Spinal cord (tissue), 9 donors: ENCODE measurements at regions not wholly inside any gene's neighbourhood (a gene's known extent, or its start where the extent isn't known, plus 50 kb on each side); places are given as distances from the start of the nearest gene placed in this dataset.

ENCODE experiments used
- DNase-seq, 6 donors: peaks; one replicate each; pipeline versions ENCODE4 v3.0.0 to v3.0.0-alpha.2; 2013 to 2015; ENCODE audit warnings: low spot score in 6 of 6, low read depth in 4 of 6
- H3K27ac ChIP-seq: one replicate; pipeline ENCODE4 v1.5.1; 2013; ENCODE audit warnings: low read depth, low read length, control low read depth
- H3K27me3 ChIP-seq: one replicate; pipeline ENCODE4 v1.6.1; 2013; ENCODE audit warnings: low read length; ENCODE audit not compliant: control insufficient read depth, insufficient read depth
- H3K36me3 ChIP-seq: one replicate; pipeline ENCODE4 v1.6.1; 2013; ENCODE audit warnings: low read length; ENCODE audit not compliant: control insufficient read depth, insufficient read depth
- H3K4me1 ChIP-seq: one replicate; pipeline ENCODE4 v1.6.1; 2013; ENCODE audit warnings: low read length; ENCODE audit not compliant: control insufficient read depth, insufficient read depth
- H3K4me3 ChIP-seq: one replicate; pipeline ENCODE4 v1.5.1; 2013; ENCODE audit warnings: low read depth, low read length, control low read depth
- H3K9me3 ChIP-seq: one replicate; pipeline ENCODE4 v1.6.1; 2013; ENCODE audit warnings: low read length; ENCODE audit not compliant: control insufficient read depth, insufficient read depth
- WGBS: methylation state at CpG from one replicate; pipeline ENCODE4 v1.1.5; 2013; ENCODE audit warnings: missing lambda C conversion rate; ENCODE audit not compliant: insufficient coverage; 5-methylcytosine and 5-hydroxymethylcytosine counted together
- donor health status: healthy.

GRCh38 chr11:28932940-28933339, 824.8 kb downstream of the METTL15 start:
- WGBS = no CpG with 5 or more reads among the region's 4 CpGs
- DNase-seq = no peak
- H3K36me3 ChIP-seq = no peaks in the 10 kb centered on the region
- no peak overlapping the region for H3K27ac ChIP-seq
- peaks cover 2% of the 10 kb centered on the region for H3K9me3 ChIP-seq
- H3K4me1 ChIP-seq = no peaks in the 10 kb centered on the region
- no peaks in the 10 kb centered on the region for H3K27me3 ChIP-seq
- H3K4me3 ChIP-seq = no peak overlapping the region

DNA sequence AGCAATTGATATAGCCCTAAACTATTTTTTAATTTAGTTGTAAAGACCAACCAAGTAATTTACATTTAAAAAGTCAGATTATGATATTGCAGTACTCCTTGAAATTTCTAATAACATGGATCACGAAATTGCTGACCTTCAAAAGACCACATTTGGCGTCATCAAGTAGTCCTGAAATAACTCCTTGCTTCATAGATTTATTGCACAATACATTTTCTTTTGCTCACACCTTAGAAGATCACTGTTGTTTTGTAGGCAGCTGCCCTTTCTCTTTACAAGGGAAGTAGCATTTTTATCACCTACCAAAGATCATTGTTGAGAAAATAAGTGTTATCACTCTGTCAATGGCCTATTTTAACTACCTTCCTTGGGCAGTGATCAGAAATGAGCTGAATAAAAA, 815.8 kb downstream of the METTL15 start:
- no peak for DNase-seq
- Histone ChIP-seq H3K27ac (no peak overlapping the region), H3K4me3 (no peak overlapping the region), H3K27me3 (no peaks in the 10 kb centered on the region), H3K9me3 (no peaks in the 10 kb centered on the region), H3K4me1 (no peaks in the 10 kb centered on the region), H3K36me3 (no peaks in the 10 kb centered on the region)
- 100% methylated on average over 2 of the region's 2 CpGs for WGBS

DNA sequence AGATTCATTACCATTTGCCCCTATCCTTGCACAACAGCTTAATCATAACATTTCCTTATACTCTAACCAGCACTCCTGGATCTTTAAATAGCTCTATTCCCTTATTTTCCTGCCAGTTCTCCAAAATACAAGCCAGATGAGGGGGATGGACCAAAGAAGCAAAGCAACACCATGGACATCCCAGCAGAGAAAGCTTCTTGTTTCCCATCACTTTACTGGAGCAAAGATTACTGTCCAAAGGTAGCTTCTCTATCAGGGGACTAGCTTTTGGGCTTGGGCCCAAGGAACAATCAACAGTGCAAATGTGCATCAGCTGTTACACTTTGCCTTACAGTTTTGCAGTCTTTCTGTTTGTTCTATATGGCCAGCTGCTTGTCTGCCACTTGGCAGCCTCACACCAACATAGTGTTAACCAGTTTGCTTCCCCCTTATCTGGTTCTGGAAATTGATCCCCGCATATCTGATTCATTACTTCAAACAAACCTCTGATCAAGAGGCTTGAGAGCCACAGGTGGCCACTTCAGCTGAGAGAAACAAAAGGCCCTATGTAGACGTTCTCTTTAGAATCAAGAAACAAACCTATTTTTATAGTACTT, 814.3 kb downstream of the METTL15 start:
- DNase-seq = no peak
- Histone ChIP-seq H3K4me3 (no peak overlapping the region), H3K36me3 (no peaks in the 10 kb centered on the region), H3K27ac (no peak overlapping the region), H3K27me3 (no peaks in the 10 kb centered on the region), H3K9me3 (no peaks in the 10 kb centered on the region), H3K4me1 (no peaks in the 10 kb centered on the region)
- WGBS = 40% methylated on average over 1 of the region's 2 CpGs

DNA sequence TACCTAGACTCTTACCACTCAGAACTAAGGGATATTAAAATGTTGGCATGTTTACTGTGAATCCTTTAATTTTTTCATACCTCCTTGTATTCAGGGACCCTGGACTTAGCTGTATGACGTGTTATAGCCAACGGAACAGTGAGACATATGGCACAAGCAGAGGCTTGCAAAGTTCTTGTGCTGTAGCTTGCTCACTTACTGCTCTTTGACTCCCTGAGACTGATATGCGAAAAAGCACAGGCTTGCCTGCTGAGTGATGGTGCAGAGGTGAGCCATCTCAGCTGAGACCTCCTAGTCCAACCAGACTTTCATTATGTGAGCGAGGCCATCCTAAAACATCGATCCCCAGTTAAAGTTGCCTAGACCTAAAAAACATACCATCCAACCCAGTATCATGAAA, 811.0 kb downstream of the METTL15 start:
- no peaks in the 10 kb centered on the region for H3K36me3 ChIP-seq
- H3K4me3 ChIP-seq = no peak overlapping the region
- H3K27ac ChIP-seq = no peak overlapping the region
- no peaks in the 10 kb centered on the region for H3K4me1 ChIP-seq
- 75% methylated on average over 1 of the region's 5 CpGs for WGBS
- DNase-seq = no peak
- no peaks in the 10 kb centered on the region for H3K27me3 ChIP-seq
- no peaks in the 10 kb centered on the region for H3K9me3 ChIP-seq

- Histone ChIP-seq H3K36me3 (no peaks in the 10 kb centered on the region), H3K27me3 (no peaks in the 10 kb centered on the region), H3K27ac (no peak overlapping the region), H3K4me1 (no peaks in the 10 kb centered on the region), H3K4me3 (no peak overlapping the region), H3K9me3 (no peaks in the 10 kb centered on the region)
- DNase-seq = no peak
Observed at GRCh38 chr11:28913883-28914282, 805.7 kb downstream of the METTL15 start.

- no peaks in the 10 kb centered on the region for H3K9me3 ChIP-seq
- H3K36me3 ChIP-seq = no peaks in the 10 kb centered on the region
- WGBS = no CpG with 5 or more reads among the region's 1 CpG
- H3K4me1 ChIP-seq = no peaks in the 10 kb centered on the region
- H3K4me3 ChIP-seq = no peak overlapping the region
- no peaks in the 10 kb centered on the region for H3K27me3 ChIP-seq
- no peak overlapping the region for H3K27ac ChIP-seq
- no peak for DNase-seq
Observed at GRCh38 chr11:28911829-28912228, 803.6 kb downstream of the METTL15 start.

DNA sequence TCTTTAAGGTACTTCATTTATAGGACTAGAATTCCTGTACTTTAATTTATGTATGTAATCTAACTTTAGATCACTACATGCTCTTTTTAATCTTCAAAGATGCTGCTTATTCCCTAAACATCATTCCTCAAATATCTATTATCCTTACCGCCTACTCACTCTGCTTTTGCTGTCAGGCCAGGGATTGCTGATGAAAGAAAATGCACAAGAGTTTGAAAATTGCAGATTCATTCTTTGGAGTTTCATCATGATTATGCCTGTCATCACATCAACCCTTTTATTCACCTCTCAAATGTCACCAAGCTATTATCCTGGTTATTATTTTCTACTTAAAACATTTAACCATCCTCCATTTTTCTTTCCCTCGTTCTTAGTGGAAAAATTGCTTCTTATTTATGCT, 802.7 kb downstream of the METTL15 start:
- H3K4me1 ChIP-seq = no peaks in the 10 kb centered on the region
- no peak overlapping the region for H3K27ac ChIP-seq
- H3K27me3 ChIP-seq = no peaks in the 10 kb centered on the region
- no peaks in the 10 kb centered on the region for H3K9me3 ChIP-seq
- WGBS = no CpG with 5 or more reads among the region's 2 CpGs
- no peak for DNase-seq
- H3K36me3 ChIP-seq = no peaks in the 10 kb centered on the region
- no peak overlapping the region for H3K4me3 ChIP-seq

DNA sequence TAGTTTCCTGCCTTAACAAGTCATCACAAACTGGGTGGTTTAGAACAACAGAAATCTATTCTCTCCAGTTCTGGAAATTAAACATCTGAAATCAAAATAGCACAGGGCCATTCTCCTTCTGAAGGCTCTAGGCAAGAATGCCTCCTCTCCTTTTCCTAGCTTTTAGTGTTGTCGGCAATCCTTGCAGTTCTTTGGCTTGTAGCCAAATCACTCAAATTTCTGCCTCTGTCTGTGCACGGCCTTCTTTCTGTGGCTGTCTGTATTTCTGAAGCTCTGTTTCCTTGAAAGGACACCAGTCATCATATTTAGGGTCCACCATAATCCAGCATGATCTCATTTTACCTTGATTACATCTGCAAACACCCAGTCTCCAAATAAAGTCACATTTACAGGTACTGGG, 795.5 kb downstream of the METTL15 start:
- no peak overlapping the region for H3K4me3 ChIP-seq
- WGBS = 33% methylated on average over 2 of the region's 2 CpGs
- no peak overlapping the region for H3K27ac ChIP-seq
- no peaks in the 10 kb centered on the region for H3K36me3 ChIP-seq
- H3K9me3 ChIP-seq = no peaks in the 10 kb centered on the region
- peak in 2 of 6 donors; percentile 16 to 21 for DNase-seq
- H3K4me1 ChIP-seq = no peaks in the 10 kb centered on the region
- H3K27me3 ChIP-seq = no peaks in the 10 kb centered on the region

GRCh38 chr11:28900427-28900826, 792.2 kb downstream of the METTL15 start:
- no peaks in the 10 kb centered on the region for H3K27me3 ChIP-seq
- no peak for DNase-seq
- no peaks in the 10 kb centered on the region for H3K9me3 ChIP-seq
- WGBS = no CpG with 5 or more reads among the region's 3 CpGs
- no peak overlapping the region for H3K4me3 ChIP-seq
- no peaks in the 10 kb centered on the region for H3K36me3 ChIP-seq
- H3K27ac ChIP-seq = no peak overlapping the region
- H3K4me1 ChIP-seq = no peaks in the 10 kb centered on the region

GRCh38 chr11:28899706-28900105, 791.5 kb downstream of the METTL15 start:
- Histone ChIP-seq H3K27me3 (no peaks in the 10 kb centered on the region), H3K4me1 (no peaks in the 10 kb centered on the region), H3K36me3 (no peaks in the 10 kb centered on the region), H3K9me3 (no peaks in the 10 kb centered on the region), H3K27ac (no peak overlapping the region), H3K4me3 (no peak overlapping the region)
- no peak for DNase-seq
